ENCODE measurements at regions not wholly inside any gene's neighbourhood (a gene's known extent, or its start where the extent isn't known, plus 50 kb on each side); places are given as distances from the start of the nearest gene placed in this dataset.
"Not testable (repeated sequence)": the region's sequence is repeated elsewhere in the genome, so short reads cannot be mapped to it uniquely, and the experiment has no call there.

- ChIA-PET POLR2A (no interaction called here), CTCF (interaction anchor here (0.6 kb wide), 1 partner anchor 162 kb away, joined by 3 read pairs; no protein-coding TSS in a partner anchor)
- H3K9me3 Mint-ChIP-seq (ENCODE audit: unreplicated experiment) = peaks cover 6% of the 10 kb centered on the region
- peaks cover 5% of the 10 kb centered on the region for H3K36me3 Mint-ChIP-seq (ENCODE audit: insufficient read depth, unreplicated experiment)
- peak; percentile 79 for DNase-seq (ENCODE audit: unreplicated experiment)
- H3K4me3 Mint-ChIP-seq (ENCODE audit: unreplicated experiment) = no peak overlapping the region
- H3K27me3 Mint-ChIP-seq (ENCODE audit: insufficient read depth, unreplicated experiment) = no peaks in the 10 kb centered on the region
- H3K27ac Mint-ChIP-seq (ENCODE audit: low read depth, unreplicated experiment) = no peak overlapping the region
- H3K4me1 Mint-ChIP-seq (ENCODE audit: insufficient read depth, unreplicated experiment) = peaks cover 37% of the 10 kb centered on the region
- intact Hi-C loops (cut with micrococcal nuclease) = no loop called here
- BruUV-seq (replicated peaks) = no TSS peak
- no peak for TF ChIP-seq CTCF (IDR thresholded peaks at IDR 0.05; ENCODE audit: unreplicated experiment)
Measured at GRCh38 chr2:37576831-37577230, 94.6 kb downstream of the CDC42EP3 start.

GRCh38 chr2:37579192-37579713 is 92.2 kb downstream of the CDC42EP3 start:
- TF ChIP-seq CTCF (IDR thresholded peaks at IDR 0.05; ENCODE audit: unreplicated experiment) = no peak
- Mint-ChIP-seq H3K9me3 (ENCODE audit: unreplicated experiment) (peaks cover 6% of the 10 kb centered on the region), H3K4me3 (ENCODE audit: unreplicated experiment) (no peak overlapping the region), H3K27me3 (ENCODE audit: insufficient read depth, unreplicated experiment) (no peaks in the 10 kb centered on the region), H3K27ac (ENCODE audit: low read depth, unreplicated experiment) (no peak overlapping the region), H3K36me3 (ENCODE audit: insufficient read depth, unreplicated experiment) (peaks cover 5% of the 10 kb centered on the region), H3K4me1 (ENCODE audit: insufficient read depth, unreplicated experiment) (peaks cover 34% of the 10 kb centered on the region)
- POLR2A ChIA-PET = no interaction called here
- BruUV-seq (replicated peaks) = no TSS peak
- no peak for DNase-seq (ENCODE audit: unreplicated experiment)
- intact Hi-C loops (cut with micrococcal nuclease) = no loop called here
- CTCF ChIA-PET = interaction anchor here (0.8 kb wide), 1 partner anchor 165 kb away, joined by 3 read pairs; no protein-coding TSS in a partner anchor

GRCh38 chr2:37579949-37580348 is 91.5 kb downstream of the CDC42EP3 start:
- H3K4me3 Mint-ChIP-seq (ENCODE audit: unreplicated experiment); H3K36me3 Mint-ChIP-seq (ENCODE audit: insufficient read depth, unreplicated experiment); DNase-seq (ENCODE audit: unreplicated experiment); BruUV-seq (replicated peaks); H3K9me3 Mint-ChIP-seq (ENCODE audit: unreplicated experiment); H3K27me3 Mint-ChIP-seq (ENCODE audit: insufficient read depth, unreplicated experiment); H3K27ac Mint-ChIP-seq (ENCODE audit: low read depth, unreplicated experiment); POLR2A ChIA-PET; intact Hi-C loops (cut with micrococcal nuclease); CTCF ChIA-PET: not testable (repeated sequence)
- peaks cover 39% of the 10 kb centered on the region for H3K4me1 Mint-ChIP-seq (ENCODE audit: insufficient read depth, unreplicated experiment)

- BruUV-seq (replicated peaks) = no TSS peak
- H3K4me1 Mint-ChIP-seq (ENCODE audit: insufficient read depth, unreplicated experiment) = peaks cover 51% of the 10 kb centered on the region
- no peak for DNase-seq (ENCODE audit: unreplicated experiment)
- intact Hi-C loops (cut with micrococcal nuclease) = no loop called here
- no peak for TF ChIP-seq CTCF (IDR thresholded peaks at IDR 0.05; ENCODE audit: unreplicated experiment)
- CTCF ChIA-PET = no interaction called here
- H3K9me3 Mint-ChIP-seq (ENCODE audit: unreplicated experiment) = peaks cover 6% of the 10 kb centered on the region
- POLR2A ChIA-PET = interaction anchor here (2.2 kb wide), 1 partner anchor 8 kb away, joined by 6 read pairs; no protein-coding TSS in a partner anchor
- no peaks in the 10 kb centered on the region for H3K27me3 Mint-ChIP-seq (ENCODE audit: insufficient read depth, unreplicated experiment)
- H3K4me3 Mint-ChIP-seq (ENCODE audit: unreplicated experiment) = no peak overlapping the region
- no peak overlapping the region for H3K27ac Mint-ChIP-seq (ENCODE audit: low read depth, unreplicated experiment)
- no peaks in the 10 kb centered on the region for H3K36me3 Mint-ChIP-seq (ENCODE audit: insufficient read depth, unreplicated experiment)
Measured at GRCh38 chr2:37581433-37581832, 90.0 kb downstream of the CDC42EP3 start.
